DOHH2 (cell line): ENCODE measurements at regions not wholly inside any gene's neighbourhood (a gene's known extent, or its start where the extent isn't known, plus 50 kb on each side); places are given as distances from the start of the nearest gene placed in this dataset.

Experiments
- CTCF ChIP-seq: fragments of 200-600 bp; sonication (generic); IDR thresholded peaks from one replicate; pipeline ENCODE4 v1.5.1; 2014; ENCODE audit warnings: antibody characterized with exemption, mild to moderate bottlenecking, low read depth, low read length; ENCODE audit not compliant: poor library complexity, severe bottlenecking
- EZH2phosphoT487 ChIP-seq: fragments of 200-600 bp; sonication (generic); IDR thresholded peaks from 2 replicates; pipeline ENCODE4 v1.6.1; 2017; ENCODE audit warnings: borderline replicate concordance, mild to moderate bottlenecking, antibody characterized with exemption, low read length, moderate library complexity, mixed read lengths

GRCh38 chrX:11944501-11944900 is 186.5 kb downstream of the MSL3 start:
- TF ChIP-seq CTCF (peak; percentile 33), EZH2phosphoT487 (no peak)
